ENCODE measurements at regions not wholly inside any gene's neighbourhood (a gene's known extent, or its start where the extent isn't known, plus 50 kb on each side); places are given as distances from the start of the nearest gene placed in this dataset.
A peak's percentile ranks its signal among the peaks of the same experiment; 100 is the strongest.

GRCh38 chr14:30266290-30266689 lies 292.7 kb upstream of the G2E3 start:
- no peak for DNase-seq
- Histone ChIP-seq H3F3A (ENCODE audit: insufficient read depth, low read length) (no peaks in the 10 kb centered on the region), H3K4me3 (ENCODE audit: low read length) (no peak overlapping the region), H3K27me3 (replicated peaks; ENCODE audit: insufficient read depth, low read length) (no peaks in the 10 kb centered on the region), H2AFZ (ENCODE audit: low read length) (no peak overlapping the region), H3K9ac (ENCODE audit: low read length) (no peak overlapping the region), H3K79me2 (ENCODE audit: low read length) (no peaks in the 10 kb centered on the region), H4K20me1 (ENCODE audit: insufficient read depth, low read length) (no peaks in the 10 kb centered on the region), H3K9me2 (replicated peaks; ENCODE audit: insufficient read depth, low read length) (no peaks in the 10 kb centered on the region), H3K4me2 (ENCODE audit: low read depth, low read length) (no peak overlapping the region), H3K4me1 (ENCODE audit: low read length) (no peaks in the 10 kb centered on the region), H3K27ac (ENCODE audit: low read length) (no peak overlapping the region), H3K9me3 (replicated peaks; ENCODE audit: insufficient read depth, low read length) (no peaks in the 10 kb centered on the region), H3K36me3 (replicated peaks; ENCODE audit: insufficient read depth, low read length) (no peaks in the 10 kb centered on the region)
- TF ChIP-seq EZH2phosphoT487 (IDR thresholded peaks at IDR 0.05; ENCODE audit: low read length) (no peak), CTCF (IDR thresholded peaks at IDR 0.05; ENCODE audit: low read length) (no peak), EZH2 (optimal IDR thresholded peaks at IDR 0.05; ENCODE audit: low read depth, low read length) (no peak)

- Histone ChIP-seq H3F3A (ENCODE audit: insufficient read depth, low read length) (no peaks in the 10 kb centered on the region), H3K4me2 (ENCODE audit: low read depth, low read length) (no peak overlapping the region), H3K27ac (ENCODE audit: low read length) (no peak overlapping the region), H4K20me1 (ENCODE audit: insufficient read depth, low read length) (no peaks in the 10 kb centered on the region), H3K4me3 (ENCODE audit: low read length) (no peak overlapping the region), H3K79me2 (ENCODE audit: low read length) (no peaks in the 10 kb centered on the region), H3K9ac (ENCODE audit: low read length) (no peak overlapping the region), H3K4me1 (ENCODE audit: low read length) (no peaks in the 10 kb centered on the region), H3K27me3 (replicated peaks; ENCODE audit: insufficient read depth, low read length) (no peaks in the 10 kb centered on the region), H3K9me3 (replicated peaks; ENCODE audit: insufficient read depth, low read length) (no peaks in the 10 kb centered on the region), H3K9me2 (replicated peaks; ENCODE audit: insufficient read depth, low read length) (no peaks in the 10 kb centered on the region), H3K36me3 (replicated peaks; ENCODE audit: insufficient read depth, low read length) (no peaks in the 10 kb centered on the region), H2AFZ (ENCODE audit: low read length) (no peak overlapping the region)
- no peak for DNase-seq
- TF ChIP-seq EZH2 (optimal IDR thresholded peaks at IDR 0.05; ENCODE audit: low read depth, low read length) (no peak), EZH2phosphoT487 (IDR thresholded peaks at IDR 0.05; ENCODE audit: low read length) (no peak), CTCF (IDR thresholded peaks at IDR 0.05; ENCODE audit: low read length) (no peak)
Observed at GRCh38 chr14:30267141-30267540, 291.8 kb upstream of the G2E3 start.

- no peaks in the 10 kb centered on the region for H3K36me3 ChIP-seq (replicated peaks; ENCODE audit: insufficient read depth, low read length)
- no peaks in the 10 kb centered on the region for H4K20me1 ChIP-seq (ENCODE audit: insufficient read depth, low read length)
- H2AFZ ChIP-seq (ENCODE audit: low read length): 0 out of 2 replicates have a peak overlapping the region, but pooled peaks have one; percentile 31
- DNase-seq: peak; percentile 67
- no peaks in the 10 kb centered on the region for H3K9me3 ChIP-seq (replicated peaks; ENCODE audit: insufficient read depth, low read length)
- H3K4me2 ChIP-seq (ENCODE audit: low read depth, low read length): peak overlapping the region; percentile 47
- no peaks in the 10 kb centered on the region for H3K79me2 ChIP-seq (ENCODE audit: low read length)
- H3K27ac ChIP-seq (ENCODE audit: low read length): no peak overlapping the region
- H3K9ac ChIP-seq (ENCODE audit: low read length): no peak overlapping the region
- H3K9me2 ChIP-seq (replicated peaks; ENCODE audit: insufficient read depth, low read length): no peaks in the 10 kb centered on the region
- H3K4me1 ChIP-seq (ENCODE audit: low read length): no peaks in the 10 kb centered on the region
- TF ChIP-seq EZH2phosphoT487 (IDR thresholded peaks at IDR 0.05; ENCODE audit: low read length) (no peak), CTCF (IDR thresholded peaks at IDR 0.05; ENCODE audit: low read length) (peak; percentile 68), EZH2 (optimal IDR thresholded peaks at IDR 0.05; ENCODE audit: low read depth, low read length) (no peak)
- H3F3A ChIP-seq (ENCODE audit: insufficient read depth, low read length): no peaks in the 10 kb centered on the region
- H3K27me3 ChIP-seq (replicated peaks; ENCODE audit: insufficient read depth, low read length): no peaks in the 10 kb centered on the region
- no peak overlapping the region for H3K4me3 ChIP-seq (ENCODE audit: low read length)
Observed at GRCh38 chr14:30270200-30271161, 288.5 kb upstream of the G2E3 start.
